RPMI8226 (cell line): ENCODE measurements at regions not wholly inside any gene's neighbourhood (a gene's known extent, or its start where the extent isn't known, plus 50 kb on each side); places are given as distances from the start of the nearest gene placed in this dataset.

ENCODE experiments used
- DNase-seq: peaks from one replicate; pipeline ENCODE4 v3.0.0-alpha.2; 2015

DNA sequence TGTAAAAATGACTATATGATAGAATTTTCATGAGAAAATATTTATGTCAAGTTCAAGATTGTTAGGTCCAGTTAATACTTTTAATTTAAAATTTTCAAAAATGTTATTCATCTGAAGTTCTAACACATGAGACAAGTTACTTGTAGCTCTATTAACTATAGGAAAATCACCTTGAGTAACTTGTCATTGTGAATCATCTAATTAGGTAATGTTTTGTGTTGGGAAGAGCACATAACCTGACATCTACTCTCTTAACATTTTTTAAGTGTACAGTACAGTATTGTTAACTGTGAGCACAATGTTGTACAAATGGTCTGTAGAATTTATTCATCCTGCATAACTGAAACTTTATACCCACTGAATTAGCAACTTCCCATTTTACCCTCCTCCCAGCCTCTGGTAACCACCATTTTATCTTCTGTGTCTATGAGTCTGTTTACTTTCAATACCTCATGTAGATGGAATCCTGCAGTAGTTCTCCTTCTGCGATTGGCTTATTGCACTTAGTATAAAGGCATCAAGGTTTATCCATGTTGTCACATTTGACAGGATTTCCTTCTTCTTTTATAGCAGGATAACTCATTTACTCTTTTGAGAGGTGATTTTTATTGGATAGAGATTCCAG is 54.6 kb downstream of the ARL4A start:
- no peak for DNase-seq

- no peak for DNase-seq
These were observed 58.8 kb downstream of the ARL4A start for GRCh38 chr7:12746211-12746610.

DNA sequence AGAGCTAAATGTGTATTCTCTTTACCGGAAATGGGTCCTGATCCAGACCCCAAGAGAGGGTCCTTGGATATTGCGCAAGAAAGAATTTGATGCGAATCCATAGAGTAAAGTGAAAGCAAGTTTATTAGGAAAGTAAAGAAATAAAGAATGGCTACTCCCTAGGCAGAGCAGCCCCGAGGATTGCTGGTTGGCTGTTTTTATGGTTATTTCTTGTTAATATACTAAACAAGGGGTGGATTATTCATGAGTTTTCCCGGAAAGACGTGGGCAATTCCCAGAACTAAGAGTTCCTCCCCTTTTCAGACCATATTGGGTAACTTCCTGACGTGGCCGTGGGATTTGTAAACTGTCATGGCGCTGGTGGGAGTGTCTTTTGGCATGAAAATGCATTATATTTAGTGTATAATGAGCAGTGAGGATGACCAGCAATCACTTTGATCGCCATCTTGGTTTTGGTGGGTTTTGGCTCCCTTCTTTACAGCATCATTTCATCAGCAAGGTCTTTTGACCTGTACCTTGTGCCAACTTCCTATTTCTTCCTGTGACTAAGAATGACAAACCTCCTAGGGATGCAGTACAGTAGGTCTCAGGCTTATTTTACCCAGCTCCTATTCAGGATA is 60.4 kb downstream of the ARL4A start:
- no peak for DNase-seq

DNA sequence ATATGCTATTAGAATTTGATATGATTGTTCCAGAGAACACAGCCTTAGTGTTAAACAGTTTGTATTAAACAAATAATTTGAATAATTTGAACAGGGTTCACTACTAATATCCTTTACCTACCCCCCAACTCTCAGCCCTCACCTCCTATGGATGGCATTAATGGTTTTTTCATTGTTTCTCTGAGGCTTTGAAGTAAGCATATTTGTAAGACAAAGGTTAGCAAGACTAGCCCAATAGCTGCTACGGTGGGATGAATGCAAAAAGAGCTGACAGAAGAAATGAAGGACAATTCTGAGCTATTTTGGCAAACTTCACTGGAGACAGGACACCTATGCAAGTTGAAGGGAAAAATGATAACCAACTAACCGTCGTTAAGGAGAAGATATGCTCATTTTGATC is 61.6 kb downstream of the ARL4A start:
- DNase-seq: no peak

GRCh38 chr7:12749746-12750145 is 62.3 kb downstream of the ARL4A start:
- no peak for DNase-seq

GRCh38 chr7:12751764-12752163 is 64.3 kb downstream of the ARL4A start:
- no peak for DNase-seq

DNA sequence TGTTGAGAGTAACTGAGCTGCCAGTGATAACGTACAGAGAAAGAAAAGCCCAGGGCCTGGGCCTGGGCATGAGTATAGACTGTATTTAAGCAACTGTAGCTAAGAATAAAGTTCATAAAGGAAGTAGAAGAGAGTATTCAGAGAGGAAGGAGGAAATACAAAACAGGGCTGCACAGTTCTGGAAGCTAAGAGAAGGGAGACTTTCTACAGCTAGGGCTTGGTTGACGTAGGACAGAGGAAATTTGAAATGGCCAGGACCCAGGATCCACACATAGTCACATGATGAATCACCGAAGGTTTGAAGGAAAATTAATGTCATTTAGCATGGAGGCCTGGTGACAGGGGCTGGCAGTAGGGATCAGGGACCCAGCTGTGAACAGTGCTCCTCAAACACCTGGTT is 66.7 kb downstream of the ARL4A start:
- no peak for DNase-seq

- no peak for DNase-seq
These were observed 69.4 kb downstream of the ARL4A start for GRCh38 chr7:12756821-12757220.

DNA sequence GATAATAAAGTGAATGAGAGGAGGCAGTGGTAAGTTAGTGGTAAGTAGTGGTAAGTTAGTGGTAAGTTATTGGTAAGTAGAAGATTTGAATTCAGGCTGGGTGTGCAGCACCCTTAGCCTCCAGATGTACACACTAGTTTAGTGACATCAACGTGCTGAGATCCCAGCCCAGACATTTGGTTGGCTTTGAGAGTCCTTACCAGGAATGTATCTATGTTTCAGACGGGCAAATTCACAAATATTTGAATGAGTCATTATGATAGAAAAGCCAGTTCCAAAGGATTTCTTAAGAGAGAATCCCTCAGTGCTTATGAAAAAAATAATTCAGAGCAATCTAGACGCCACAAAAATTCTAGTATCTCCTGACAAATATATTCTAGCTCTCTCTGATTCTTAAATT is 70.0 kb downstream of the ARL4A start:
- no peak for DNase-seq

GRCh38 chr7:12759151-12759550 is 71.7 kb downstream of the ARL4A start:
- DNase-seq: no peak

- DNase-seq: no peak
These were observed 73.7 kb downstream of the ARL4A start for GRCh38 chr7:12761111-12761510.

- no peak for DNase-seq
These were observed 74.3 kb downstream of the ARL4A start for GRCh38 chr7:12761691-12762090.

DNA sequence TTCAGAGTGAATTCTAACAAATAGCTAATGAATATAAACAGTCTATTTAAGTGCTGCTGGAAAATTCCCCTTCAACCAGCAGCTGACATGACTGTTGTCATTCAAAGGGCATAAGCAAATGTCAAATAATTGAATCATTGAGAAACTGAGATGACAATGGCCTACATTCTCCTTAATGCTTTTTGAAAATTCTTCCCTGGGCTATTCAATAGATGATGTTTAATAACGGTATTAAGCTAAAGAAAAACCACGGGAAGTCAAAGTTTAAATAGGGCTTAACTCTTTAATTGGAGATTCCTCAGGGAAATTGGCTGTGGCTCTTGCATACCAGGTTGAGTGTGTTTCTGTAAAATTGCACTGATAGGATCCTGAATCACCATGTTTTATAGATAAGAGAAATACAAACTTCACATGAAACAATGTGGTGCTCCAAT is 77.0 kb downstream of the ARL4A start:
- DNase-seq: no peak

DNA sequence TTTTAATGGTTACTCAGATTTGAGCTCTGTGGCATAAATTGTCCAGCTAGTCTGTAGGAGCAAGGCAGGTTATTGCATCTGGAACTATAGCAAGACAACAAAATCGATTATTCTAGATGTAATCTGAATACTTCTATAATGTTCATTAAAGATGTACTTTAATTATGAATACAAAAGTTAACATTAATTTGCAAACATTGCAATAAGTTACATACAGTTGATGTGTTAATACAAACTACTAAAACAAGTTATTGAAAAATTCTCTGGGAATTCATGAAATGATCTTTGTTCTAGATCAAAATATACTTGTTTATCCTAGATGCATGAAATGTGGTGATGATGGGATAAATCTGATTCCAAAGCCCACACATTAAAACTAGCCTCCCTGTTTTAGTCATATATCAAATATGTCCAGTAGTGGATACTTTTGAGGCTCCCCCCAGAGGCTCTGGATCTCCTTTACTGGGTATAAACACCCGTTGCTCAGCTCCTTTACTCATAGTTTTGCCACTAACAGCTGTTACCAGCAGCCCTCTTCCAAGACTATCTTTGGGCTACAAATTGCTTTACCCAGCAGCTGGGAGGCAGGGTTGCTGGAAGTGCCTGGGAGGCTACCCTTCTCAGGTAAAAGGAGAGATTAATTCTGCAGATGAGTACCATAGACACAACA is 78.1 kb downstream of the ARL4A start:
- no peak for DNase-seq

DNA sequence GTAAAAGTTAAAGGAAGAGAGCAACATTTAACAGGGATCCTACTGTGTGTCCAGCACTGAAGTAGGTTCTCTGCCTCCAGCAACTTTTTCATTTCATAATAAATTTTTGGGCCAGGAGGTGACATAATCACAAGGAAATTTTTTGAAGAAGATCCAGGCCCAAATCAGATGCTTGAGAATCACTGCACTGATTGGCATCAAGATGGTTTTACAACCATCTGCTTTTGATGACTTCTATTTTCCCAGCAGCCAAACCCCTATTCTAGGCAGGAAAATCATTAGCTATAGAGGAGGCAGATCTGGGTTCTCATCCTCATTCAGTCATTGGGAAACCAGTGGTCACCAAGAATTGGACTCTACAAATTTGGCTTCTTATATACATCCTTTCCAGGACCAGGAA is 79.0 kb downstream of the ARL4A start:
- DNase-seq: no peak

DNA sequence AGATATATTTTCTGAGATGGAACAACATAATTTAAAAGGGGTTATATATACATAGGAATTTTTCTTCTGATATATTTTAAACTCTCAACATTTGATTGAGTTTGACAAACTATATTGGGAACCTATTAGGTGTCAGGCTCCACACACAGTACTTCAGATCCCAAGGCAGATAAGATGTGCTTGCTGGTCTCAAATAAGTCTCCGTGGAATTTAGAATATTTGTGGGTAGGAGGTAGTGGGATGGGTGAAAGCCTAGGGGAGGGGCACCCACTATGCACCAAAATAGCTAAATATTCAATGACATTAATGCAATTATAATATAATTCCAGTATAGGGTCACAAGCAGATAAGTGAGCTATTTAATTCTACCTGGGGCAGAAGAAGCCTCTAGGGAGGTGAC is 81.5 kb downstream of the ARL4A start:
- DNase-seq: no peak

DNA sequence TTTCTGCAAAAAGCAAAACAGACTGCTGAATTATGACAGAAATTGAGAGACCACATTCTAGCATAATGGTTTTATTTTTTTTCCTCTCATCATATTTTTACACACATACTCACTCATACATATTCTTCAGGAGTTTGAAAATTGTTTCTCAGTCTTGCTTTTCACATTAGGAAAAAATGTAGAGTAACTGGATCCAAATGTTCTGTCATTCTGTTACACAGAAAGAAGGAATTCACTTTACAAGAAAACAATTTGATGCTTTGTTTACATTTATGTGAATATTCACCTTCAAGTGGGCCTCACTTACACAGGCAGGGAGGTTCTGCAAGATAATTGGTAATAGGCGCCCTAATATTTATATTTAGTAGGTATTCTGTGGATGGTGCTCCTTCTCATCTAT is 82.0 kb downstream of the ARL4A start:
- no peak for DNase-seq

GRCh38 chr7:12770227-12770975 is 83.0 kb downstream of the ARL4A start:
- no peak for DNase-seq

DNA sequence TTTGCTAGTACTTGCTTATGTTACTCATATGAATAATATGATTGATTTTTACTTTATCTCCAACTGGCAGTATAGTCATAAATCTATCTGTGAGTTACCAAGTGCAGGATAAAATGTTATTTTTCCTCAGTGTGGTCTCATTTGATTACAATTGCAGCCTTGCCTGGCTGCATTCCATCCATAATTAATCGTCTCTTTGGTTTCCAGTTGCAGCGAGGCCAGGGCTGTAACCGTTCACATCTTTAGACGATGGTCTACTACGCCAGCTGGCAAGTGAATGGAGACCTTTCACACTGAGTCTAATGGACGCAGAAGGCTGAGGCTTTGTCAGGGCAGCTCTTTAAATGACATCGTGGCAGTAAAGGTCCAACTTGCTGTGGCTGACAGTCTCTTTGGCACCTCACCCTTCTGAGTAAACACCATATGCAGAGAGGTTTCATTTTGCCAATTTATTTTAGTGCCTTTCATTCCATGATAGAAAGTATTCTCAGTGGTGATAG is 84.0 kb downstream of the ARL4A start:
- DNase-seq: no peak

- no peak for DNase-seq
These were observed 85.3 kb downstream of the ARL4A start for GRCh38 chr7:12772768-12773167.

GRCh38 chr7:12777257-12777656 is 89.8 kb downstream of the ARL4A start:
- no peak for DNase-seq

GRCh38 chr7:12779947-12780346 is 92.5 kb downstream of the ARL4A start:
- no peak for DNase-seq

DNA sequence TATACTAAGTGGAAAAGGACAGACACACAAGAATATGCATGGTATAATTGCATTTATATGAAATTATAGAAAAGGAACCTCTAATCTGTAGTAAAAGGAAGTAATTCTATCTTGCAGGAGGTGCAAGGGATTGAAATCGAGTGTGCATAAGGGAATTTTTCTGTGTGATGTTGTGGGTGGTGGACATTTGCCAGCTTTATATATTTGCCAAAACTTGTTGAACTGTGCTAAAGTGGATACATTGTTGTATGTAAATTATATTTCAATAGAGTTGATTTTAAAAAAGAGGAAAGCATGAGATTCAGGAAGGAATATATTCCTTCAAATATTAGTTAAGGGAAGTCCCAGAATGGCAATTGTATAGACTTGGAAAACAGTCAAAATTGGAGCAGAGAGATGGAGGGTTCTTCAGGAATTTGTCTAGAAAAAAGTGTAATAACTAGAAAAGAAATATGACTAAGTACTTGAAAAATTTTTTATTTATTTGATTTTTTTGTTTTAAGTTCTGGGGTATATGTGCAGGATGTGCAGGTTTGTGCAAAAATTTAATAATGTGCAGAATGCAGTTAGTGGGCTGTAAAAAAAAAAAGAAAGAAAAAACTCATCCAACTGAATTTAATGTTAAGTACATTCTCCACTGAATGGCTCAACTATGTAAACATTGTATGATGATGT is 96.1 kb downstream of the ARL4A start:
- no peak for DNase-seq
